ENCODE measurements at regions not wholly inside any gene's neighbourhood (a gene's known extent, or its start where the extent isn't known, plus 50 kb on each side); places are given as distances from the start of the nearest gene placed in this dataset.

DNA sequence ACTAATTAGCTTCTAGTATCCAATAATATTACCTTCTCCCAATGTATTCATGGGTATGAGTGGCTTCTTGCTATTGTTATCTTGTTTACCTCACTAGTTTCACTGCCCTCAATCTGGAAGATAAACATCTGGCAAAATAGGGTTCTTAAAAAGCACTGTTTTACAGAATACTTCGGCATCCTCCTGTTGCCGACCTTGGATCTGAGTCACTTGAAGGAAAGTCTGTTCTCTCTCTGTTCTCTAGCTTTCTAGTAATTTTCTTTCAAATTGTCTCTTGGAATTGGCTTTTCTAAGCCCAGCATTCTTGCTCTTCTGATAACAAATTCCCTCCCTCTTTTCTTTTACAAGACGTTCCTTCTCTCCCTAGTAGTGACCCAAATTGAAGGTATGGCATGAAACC lies 189.5 kb downstream of the KITLG start:
- no peak for TF ChIP-seq POLR2A (IDR thresholded peaks at IDR 0.05; ENCODE audit: low read length)
- TF ChIP-seq GATA1 (IDR thresholded peaks at IDR 0.05; ENCODE audit: low read depth, low read length), result no peak

Measured in erythroblast (primary cell).